GM18505 (cell line): ENCODE measurements at regions not wholly inside any gene's neighbourhood (a gene's known extent, or its start where the extent isn't known, plus 50 kb on each side); places are given as distances from the start of the nearest gene placed in this dataset.
"Not testable (repeated sequence)": the region's sequence is repeated elsewhere in the genome, so short reads cannot be mapped to it uniquely, and the experiment has no call there.

Experiments
- ATAC-seq: cut with Tn5 transposase; IDR thresholded peaks from one replicate; pipeline ENCODE4 v1.9.1; 2021; ENCODE audit not compliant: unreplicated experiment
- POLR2A ChIP-seq: IDR thresholded peaks from 4 replicates; pipeline ENCODE4 v1.6.1; 2011; ENCODE audit warnings: borderline replicate concordance; ENCODE audit not compliant: insufficient read depth, insufficient read length; ENCODE audit errors: extremely low read depth

DNA sequence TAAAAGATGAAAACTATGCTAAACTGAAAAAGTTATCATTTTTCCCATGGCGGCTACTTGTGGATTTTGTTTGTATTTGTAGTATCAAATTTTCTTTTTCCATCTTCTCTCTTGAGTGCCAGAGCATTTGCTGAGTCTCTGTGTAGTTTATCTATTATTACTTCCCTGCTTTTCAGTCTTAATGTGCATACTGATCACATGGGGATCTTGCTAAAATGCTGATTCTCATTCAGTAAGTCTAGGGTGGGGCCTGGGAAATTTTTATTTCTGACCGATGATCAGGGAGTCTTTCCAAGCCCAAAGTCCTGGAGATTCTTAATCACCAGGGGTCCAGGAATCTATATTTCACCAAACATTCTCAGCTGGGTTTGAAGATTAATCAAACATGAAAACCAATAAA lies 189.0 kb upstream of the GOT2 start:
- no peak for ATAC-seq
- TF ChIP-seq POLR2A = no peak

DNA sequence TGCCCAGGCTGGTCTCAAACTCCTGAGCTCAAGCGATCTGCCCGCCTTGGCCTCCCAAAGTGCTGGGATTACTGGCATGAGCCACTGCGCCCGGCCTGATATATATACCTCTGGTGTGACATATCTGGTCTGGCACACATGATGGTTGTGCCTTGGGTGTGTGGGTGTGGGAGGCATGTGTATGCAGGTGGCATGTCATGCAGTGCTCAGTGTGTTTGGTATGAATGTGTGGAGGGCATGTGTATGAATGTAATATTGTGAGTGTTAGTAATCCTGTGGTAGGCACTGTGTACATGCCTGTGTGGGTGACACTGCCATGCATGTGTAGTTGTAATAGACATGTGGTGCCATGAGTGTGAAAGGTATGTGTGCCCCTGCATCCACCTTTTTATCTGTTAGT lies 179.3 kb upstream of the GOT2 start:
- ATAC-seq = no peak
- TF ChIP-seq POLR2A = no peak

DNA sequence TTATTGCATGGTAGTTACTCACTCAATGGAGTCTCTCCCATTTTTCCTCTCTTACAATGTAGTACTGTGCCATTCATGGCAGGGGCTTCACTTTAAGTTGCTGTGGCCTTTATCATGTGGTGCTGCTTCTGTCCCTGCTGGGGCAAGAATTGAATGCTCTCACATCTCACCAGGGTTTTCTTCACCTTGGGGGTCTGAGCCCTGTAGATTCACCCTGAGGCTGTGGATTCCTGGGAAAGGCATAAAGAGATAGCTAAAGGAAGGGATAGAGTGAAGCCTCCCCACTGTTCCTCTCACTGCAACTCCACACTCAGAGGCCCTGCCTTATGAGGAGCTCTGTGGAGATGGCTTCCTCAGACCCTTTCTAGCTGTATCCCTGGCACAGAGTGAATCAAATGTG lies 178.5 kb upstream of the GOT2 start:
- no peak for TF ChIP-seq POLR2A
- ATAC-seq = no peak

DNA sequence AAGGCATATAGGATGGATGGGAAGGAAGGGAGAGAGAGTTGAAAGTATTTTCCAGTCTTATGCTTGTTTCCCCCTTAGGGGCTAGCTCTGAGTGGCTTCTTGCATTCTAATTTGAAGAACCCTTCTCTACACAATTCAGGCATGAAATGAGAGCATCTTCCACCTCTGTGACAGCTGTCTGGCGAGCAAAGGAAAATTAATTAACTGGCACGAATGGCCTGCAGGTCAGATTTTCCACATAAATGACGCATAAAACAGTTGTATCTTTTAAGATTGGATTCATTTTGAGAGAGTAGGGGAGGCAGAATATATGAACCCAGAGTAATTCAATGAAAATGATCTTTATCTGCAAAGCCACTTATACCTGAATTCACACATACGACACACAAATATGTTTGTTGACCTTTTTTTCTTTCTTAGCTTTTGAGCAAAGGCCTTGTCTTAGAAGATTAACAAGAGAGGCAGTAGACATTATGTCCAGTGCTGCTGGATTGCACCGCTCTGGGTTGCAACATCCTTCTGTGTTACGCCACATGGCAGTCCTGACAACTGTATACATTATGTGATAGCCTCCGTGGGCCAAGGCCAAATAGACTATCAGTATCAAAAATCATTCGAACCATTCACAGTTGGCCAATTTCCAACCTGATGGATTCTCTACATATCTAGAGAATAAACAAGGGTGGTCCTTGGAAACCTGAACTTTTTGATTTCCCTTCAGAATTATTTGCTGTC lies 173.0 kb upstream of the GOT2 start:
- TF ChIP-seq POLR2A = no peak
- no peak for ATAC-seq

DNA sequence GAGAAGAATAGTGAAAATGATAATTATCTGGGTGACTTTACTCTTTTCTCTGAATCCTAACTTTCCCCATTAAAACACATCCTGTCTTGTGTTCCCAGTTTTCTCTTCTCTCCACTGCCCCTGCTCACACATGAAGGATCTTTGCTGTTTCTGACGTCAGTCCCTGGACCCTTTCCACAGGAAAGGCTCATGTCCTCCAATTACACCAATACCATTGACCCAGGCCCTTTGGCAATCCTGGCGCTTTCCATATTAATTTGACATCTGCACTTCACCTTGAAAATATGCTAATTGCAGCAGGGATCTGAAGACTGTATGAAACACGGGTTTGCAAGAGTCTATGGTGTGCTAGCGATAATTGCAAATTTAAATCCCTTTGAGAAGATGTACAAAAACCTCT lies 170.2 kb upstream of the GOT2 start:
- ATAC-seq = no peak

DNA sequence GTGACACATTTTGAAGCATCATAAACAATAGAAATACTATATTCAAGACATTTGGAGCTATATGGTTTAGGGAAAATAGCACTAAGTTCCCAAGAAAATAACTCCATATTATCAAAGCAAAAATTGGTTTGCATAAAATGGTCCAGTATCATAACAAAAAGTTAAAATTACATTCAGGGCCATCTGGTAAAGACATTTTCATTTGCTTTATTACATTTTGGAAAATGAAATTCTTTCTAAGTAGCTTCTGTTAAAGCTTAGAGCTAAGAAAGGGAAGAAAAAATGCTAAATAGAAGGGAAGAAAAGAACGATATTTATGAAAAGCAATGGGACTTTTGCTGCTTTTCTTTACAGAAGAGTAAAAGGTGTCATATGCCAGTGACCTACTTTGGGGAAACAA lies 155.4 kb upstream of the GOT2 start:
- ATAC-seq = no peak

More for the DNA sequence above, 170.2 kb upstream of the GOT2 start:
- no peak for TF ChIP-seq POLR2A

DNA sequence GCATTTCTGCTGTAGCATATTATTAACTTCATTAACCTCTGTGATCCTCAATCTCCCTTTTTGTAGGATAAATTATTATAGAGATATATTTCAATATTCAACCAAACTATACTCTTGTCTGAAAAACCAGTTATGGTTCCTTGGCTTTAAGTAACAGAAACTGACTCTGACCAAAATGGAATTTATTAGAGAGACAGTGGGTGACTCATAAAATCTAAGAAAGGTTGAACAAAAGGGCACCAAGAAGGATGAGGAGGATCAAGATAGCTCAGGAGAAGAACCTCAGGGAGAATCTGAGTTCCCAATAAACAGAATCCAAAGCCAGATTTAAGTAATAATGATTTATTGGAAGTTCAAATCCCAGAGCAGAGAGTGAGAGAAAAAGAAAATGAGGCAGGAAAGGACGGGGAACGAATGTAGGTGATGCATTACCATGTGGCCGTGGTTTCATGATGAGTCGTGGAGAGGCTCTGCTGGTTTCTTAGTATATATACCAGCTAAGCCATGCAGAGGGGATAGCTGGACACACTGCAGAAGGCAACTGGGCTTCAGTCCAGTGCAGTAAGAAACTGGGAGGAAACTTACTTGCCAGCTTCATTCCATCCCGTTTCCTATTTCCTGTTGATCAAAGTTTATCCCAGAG lies 151.5 kb upstream of the GOT2 start:
- peak; percentile 67 for ATAC-seq
- TF ChIP-seq POLR2A = no peak

More for the DNA sequence above, 155.4 kb upstream of the GOT2 start:
- no peak for TF ChIP-seq POLR2A

DNA sequence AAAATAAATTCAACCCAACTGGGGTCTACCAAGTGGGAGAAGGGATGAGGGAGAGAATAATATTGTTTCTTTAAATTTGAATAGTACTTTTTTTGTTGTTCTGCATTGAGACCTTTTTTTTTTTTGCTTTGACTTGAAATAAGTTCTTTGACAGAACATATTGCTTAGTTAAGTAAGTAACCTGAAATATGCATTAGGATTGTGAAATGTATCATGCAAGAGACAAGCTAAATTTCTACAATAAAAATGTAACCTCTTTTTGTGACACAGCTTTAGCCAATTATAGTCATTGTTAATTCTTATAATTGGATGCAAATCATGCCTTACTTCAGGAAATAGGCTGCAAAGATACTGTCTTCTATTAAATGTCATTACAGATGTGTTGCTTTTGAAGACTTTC lies 150.0 kb upstream of the GOT2 start:
- TF ChIP-seq POLR2A = no peak
- no peak for ATAC-seq

DNA sequence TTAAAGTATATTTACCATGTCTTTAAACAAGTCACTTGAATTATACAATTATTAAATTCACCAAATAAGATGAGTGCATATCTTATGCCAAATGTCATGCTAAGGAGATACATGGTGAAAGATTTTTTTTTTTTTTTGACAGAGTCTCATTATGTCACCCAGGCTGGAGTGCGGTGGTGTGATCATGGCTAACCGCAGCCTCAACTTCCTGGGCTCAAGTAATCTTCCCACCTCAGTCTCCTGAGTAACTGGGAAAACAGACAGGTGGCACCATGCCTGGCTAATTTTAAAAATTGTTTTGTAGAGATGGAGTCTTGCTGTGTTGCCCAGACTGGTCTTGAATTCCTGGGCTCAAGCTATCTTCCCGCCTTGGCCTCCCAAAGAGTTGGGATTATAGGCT lies 149.0 kb upstream of the GOT2 start:
- ATAC-seq = no peak
- no peak for TF ChIP-seq POLR2A

DNA sequence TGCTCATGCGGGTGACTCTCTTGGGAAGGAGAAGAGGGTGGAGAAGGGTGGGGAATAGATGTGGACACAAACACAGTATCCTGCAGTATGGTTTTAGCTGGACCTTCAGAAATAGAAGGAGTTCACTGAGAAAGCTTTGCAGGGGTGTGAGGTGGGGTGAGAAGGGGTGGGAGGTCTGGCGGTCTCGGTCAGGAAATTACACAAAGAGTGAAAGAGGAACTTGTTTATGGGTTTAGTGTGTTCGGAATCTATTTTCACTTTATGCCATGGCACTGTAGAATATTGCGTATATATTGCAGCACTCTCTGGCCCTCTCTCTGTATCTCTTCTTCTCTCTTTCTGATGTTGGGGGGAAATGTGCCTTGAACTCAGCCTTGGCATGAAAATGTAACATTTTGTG lies 148.2 kb upstream of the GOT2 start:
- no peak for TF ChIP-seq POLR2A
- peak; percentile 97 for ATAC-seq

DNA sequence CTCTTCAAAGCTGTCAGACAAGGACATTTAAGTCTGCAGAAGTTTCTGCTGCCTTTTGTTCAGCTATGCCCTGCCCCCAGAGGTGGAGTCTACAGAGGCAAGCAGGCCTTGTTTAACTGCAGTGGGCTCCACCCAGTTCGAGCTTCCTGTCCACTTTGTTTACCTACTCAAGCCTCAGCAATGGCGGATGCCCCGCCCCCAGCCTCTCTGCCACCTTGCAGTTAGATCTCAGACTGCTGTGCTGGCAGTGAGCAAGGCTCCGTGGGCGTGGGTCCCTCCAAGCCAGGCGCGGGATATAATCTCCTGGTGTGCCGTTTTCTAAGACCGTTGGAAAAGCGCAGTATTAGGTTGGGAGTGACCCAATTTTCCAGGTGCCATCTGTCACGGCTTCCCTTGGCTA lies 144.5 kb upstream of the GOT2 start:
- ATAC-seq = not testable (repeated sequence)

DNA sequence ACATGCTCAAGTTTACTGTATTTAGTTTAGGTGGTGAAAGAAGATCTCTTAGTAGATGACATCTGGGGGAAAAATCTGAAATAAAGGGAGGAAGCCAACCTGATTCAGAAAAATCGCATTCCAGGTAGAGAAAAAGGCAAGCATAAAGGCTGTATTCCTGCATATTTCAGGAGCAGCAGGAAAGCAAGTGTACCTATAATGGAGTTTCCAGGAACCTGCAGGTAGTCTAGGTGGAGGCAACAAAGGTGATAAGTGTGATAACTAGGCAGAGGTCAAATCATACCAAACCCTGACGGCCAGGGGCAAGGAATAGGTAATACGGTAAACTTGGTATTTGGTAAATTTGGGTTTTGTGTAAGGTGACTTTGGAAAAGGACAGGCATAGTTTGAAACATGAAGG lies 132.8 kb upstream of the GOT2 start:
- TF ChIP-seq POLR2A = no peak
- no peak for ATAC-seq

DNA sequence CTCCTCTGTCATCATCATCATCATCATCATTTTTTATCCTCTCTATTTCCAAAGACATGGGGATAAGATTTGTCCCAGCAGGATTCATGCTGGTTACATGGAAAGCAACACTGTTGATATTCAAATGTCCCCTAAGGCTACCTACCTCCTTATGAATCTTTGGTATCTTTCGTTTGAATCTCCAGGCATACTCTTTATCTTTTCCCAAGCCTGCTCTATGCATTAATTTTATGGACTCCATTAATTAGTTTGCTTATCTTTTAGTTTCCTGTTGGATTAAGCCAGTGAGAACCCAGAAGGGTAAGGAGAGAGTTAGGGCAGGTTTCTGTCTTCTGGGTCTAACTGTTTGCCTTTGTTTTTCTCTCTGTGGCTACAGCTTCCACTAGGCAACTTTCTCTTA lies 129.6 kb upstream of the GOT2 start:
- TF ChIP-seq POLR2A = no peak
- ATAC-seq = no peak

DNA sequence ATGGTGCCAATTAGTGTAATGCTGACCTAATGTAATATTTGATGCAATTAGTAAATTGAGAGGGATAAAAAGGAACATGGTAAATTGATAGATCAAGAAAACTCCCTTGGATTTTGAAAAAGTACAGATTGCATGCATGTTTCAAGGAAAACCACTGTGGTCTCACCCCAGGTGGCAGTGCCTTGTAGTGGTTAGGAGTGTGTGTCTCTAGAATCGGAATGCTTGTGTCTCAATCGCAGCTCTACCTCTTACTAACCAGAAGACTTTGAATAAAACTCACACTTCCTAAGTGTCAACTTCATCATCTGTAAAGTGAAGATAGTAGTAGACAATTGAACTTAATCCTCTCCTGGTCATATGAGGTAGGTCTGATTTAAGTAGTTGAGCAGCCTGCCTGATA lies 128.9 kb upstream of the GOT2 start:
- no peak for TF ChIP-seq POLR2A
- no peak for ATAC-seq
